ENCODE measurements at regions not wholly inside any gene's neighbourhood (a gene's known extent, or its start where the extent isn't known, plus 50 kb on each side); places are given as distances from the start of the nearest gene placed in this dataset.
"Not testable (repeated sequence)": the region's sequence is repeated elsewhere in the genome, so short reads cannot be mapped to it uniquely, and the experiment has no call there.

- in situ Hi-C loops (cut with MboI; ENCODE audit: low pct_unique_long_range_greater_than_20kb, low sequenced_read_pairs, unreplicated experiment): no loop called here
- DNase-seq (ENCODE audit: low spot score): no peak
- no peak for TF ChIP-seq CTCF (IDR thresholded peaks at IDR 0.05; ENCODE audit: extremely low read depth, insufficient read depth, missing control alignments)
These were observed 548.8 kb upstream of the KCND2 start for GRCh38 chr7:119724041-119724792.

GRCh38 chr7:119733127-119733879 lies 539.7 kb upstream of the KCND2 start:
- in situ Hi-C loops (cut with MboI; ENCODE audit: low pct_unique_long_range_greater_than_20kb, low sequenced_read_pairs, unreplicated experiment): no loop called here
- DNase-seq (ENCODE audit: low spot score): no peak
- TF ChIP-seq CTCF (IDR thresholded peaks at IDR 0.05; ENCODE audit: extremely low read depth, insufficient read depth, missing control alignments): no peak

DNA sequence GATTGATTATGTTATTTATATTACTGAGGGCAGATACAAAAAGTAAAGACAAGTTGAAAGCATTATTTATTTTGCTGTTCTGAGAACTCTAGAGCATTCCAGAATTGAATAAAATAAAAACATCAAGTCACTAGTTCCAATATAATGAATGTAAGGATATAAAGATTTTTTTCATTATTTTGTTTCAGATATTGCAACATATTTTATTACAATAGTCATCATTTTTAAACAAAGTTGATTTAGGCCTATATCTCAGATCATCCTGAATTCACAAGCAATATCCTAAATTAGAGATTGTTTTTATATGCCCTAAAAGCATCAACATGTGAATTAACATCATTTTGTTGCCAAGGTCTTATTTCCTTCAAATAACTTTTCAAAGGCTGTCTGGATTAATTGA lies 535.6 kb upstream of the KCND2 start:
- in situ Hi-C loops (cut with MboI; ENCODE audit: low pct_unique_long_range_greater_than_20kb, low sequenced_read_pairs, unreplicated experiment): no loop called here
- no peak for DNase-seq (ENCODE audit: low spot score)
- no peak for TF ChIP-seq CTCF (IDR thresholded peaks at IDR 0.05; ENCODE audit: extremely low read depth, insufficient read depth, missing control alignments)

DNA sequence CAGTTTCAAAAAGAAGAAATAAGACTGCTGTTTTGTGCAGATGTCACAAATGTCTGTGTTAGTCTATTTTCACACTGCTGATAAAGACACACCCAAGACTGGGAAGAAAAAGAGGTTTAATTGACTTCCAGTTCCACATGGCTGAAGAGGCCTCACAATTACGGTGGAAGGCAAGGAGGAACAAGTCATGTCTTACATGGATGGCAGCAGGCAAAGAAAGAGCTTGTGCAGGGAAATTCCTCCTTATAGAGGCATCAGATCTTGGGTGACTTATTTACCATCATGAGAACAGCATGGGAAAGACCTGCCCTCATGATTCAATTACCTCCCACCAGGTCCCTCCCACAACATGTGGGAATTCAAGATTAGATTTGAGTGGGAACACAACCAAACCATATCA lies 527.7 kb upstream of the KCND2 start:
- in situ Hi-C loops (cut with MboI; ENCODE audit: low pct_unique_long_range_greater_than_20kb, low sequenced_read_pairs, unreplicated experiment); DNase-seq (ENCODE audit: low spot score): not testable (repeated sequence)

DNA sequence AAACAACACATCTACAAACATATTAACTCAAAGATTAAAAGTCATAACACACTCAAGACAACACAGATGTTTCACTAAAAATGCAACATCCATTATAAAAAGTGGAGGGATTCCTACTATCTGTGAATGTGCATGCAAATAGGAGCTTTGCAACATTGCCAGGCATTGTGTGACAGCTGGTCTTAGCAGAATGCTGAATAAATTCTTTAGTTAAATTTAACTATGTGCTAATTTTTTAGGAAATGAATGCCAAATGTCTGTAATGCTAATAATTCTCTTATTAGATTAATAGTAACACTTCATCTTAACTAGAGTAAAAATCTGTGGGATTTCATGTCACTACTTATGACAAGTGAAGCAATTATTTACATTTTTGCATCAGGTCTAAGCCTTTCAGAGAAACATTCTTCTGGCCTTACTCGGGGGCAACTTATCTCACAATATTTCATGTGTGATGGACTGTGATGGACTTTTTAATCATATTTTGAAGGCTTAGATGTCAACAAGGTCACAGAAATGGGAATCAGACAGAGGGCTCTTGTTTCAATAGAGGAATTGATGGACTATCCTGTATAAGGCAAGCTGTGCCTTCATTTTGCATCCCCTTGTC lies 524.6 kb upstream of the KCND2 start:
- no peak for TF ChIP-seq CTCF (IDR thresholded peaks at IDR 0.05; ENCODE audit: extremely low read depth, insufficient read depth, missing control alignments)
- DNase-seq (ENCODE audit: low spot score): no peak
- in situ Hi-C loops (cut with MboI; ENCODE audit: low pct_unique_long_range_greater_than_20kb, low sequenced_read_pairs, unreplicated experiment): no loop called here

DNA sequence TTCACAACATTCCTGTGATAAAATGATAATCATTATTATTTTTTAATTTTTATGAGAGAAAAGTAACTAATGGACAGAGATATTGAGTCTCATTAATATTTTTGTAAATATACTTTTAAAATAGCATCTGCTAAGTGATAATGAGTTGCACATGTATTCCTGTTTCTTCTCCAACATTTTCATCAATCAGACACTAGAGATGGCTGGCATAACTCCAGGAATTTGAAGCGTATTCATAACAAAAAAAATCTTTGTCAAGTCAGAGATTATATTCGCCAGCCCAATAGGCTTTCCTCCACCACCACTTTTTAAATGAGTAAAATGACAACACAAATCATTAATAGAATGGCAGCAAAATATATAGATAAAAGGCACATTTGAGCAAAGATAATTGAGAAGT lies 524.0 kb upstream of the KCND2 start:
- no peak for TF ChIP-seq CTCF (IDR thresholded peaks at IDR 0.05; ENCODE audit: extremely low read depth, insufficient read depth, missing control alignments)
- in situ Hi-C loops (cut with MboI; ENCODE audit: low pct_unique_long_range_greater_than_20kb, low sequenced_read_pairs, unreplicated experiment): no loop called here
- DNase-seq (ENCODE audit: low spot score): no peak

GRCh38 chr7:119756687-119757086 lies 516.3 kb upstream of the KCND2 start:
- in situ Hi-C loops (cut with MboI; ENCODE audit: low pct_unique_long_range_greater_than_20kb, low sequenced_read_pairs, unreplicated experiment): no loop called here
- no peak for TF ChIP-seq CTCF (IDR thresholded peaks at IDR 0.05; ENCODE audit: extremely low read depth, insufficient read depth, missing control alignments)
- DNase-seq (ENCODE audit: low spot score): no peak

Data from GM13977 (cell line).